SK-N-SH (cell line): ENCODE measurements at regions not wholly inside any gene's neighbourhood (a gene's known extent, or its start where the extent isn't known, plus 50 kb on each side); places are given as distances from the start of the nearest gene placed in this dataset.

Experiments used
- CTCF ChIA-PET: fragments of 300-600, 350-600 bp; formaldehyde crosslinking; extraction: SDS; loops from one replicate; lab custom pipeline; 2021; lab: Yijun Ruan, JAX
- POLR2A ChIA-PET: fragments of 350-600 bp; sonication (Branson Sonifier 250); formaldehyde crosslinking; extraction: SDS; loops from one replicate; lab custom pipeline; 2020; ENCODE audit warnings: antibody characterized with exemption, inconsistent platforms; lab: Yijun Ruan, JAX
- DNase-seq: peaks from one replicate; pipeline ENCODE4 v3.0.0; 2012
- H2AFZ ChIP-seq: fragments of 200-600 bp; sonication (generic); 2 replicates; pipeline ENCODE4 v1.8.1; 2016; ENCODE audit warnings: antibody characterized with exemption, mild to moderate bottlenecking, low read depth
- H3F3A ChIP-seq: fragments of 200-600 bp; sonication (generic); replicated peaks from 2 replicates; pipeline ENCODE3; 2016; ENCODE audit warnings: antibody characterized with exemption, mild to moderate bottlenecking; ENCODE audit not compliant: insufficient read depth
- H3K27ac ChIP-seq, 2 experiments: fragments of 200-500 bp in 1 of 2; fragments of 200-600 bp in 1 of 2; sonication (Bioruptor generic) in 1 of 2; sonication (generic), shearing (Covaris generic) in 1 of 2; 2 replicates each; pipeline versions ENCODE4 v1.5.1 to v1.6.1; 2014 to 2016; ENCODE audit warnings: low read depth in 2 of 2, inconsistent platforms in 1 of 2, low read length in 1 of 2, mild to moderate bottlenecking in 1 of 2, mixed read lengths in 1 of 2
- H3K27me3 ChIP-seq: fragments of 200-600 bp; sonication (generic), shearing (Covaris generic); 2 replicates; pipeline ENCODE4 v1.6.1; 2016; ENCODE audit warnings: mixed run types; ENCODE audit not compliant: insufficient read depth
- H3K36me3 ChIP-seq, 2 experiments: fragments of 200-500 bp in 1 of 2; fragments of 200-600 bp in 1 of 2; sonication (Bioruptor generic) in 1 of 2; sonication (generic) in 1 of 2; replicated peaks in 1 of 2; 2 replicates each; pipeline versions ENCODE3 to v1.5.1; 2014 to 2016; ENCODE audit warnings: low read length in 1 of 2, mild to moderate bottlenecking in 1 of 2; ENCODE audit not compliant: insufficient read depth in 2 of 2, control insufficient read depth in 1 of 2
- H3K4me1 ChIP-seq, 2 experiments: fragments of 200-500 bp in 1 of 2; fragments of 200-600 bp in 1 of 2; sonication (Bioruptor generic) in 1 of 2; sonication (generic), shearing (Covaris generic) in 1 of 2; 2 replicates each; pipeline versions ENCODE4 v1.5.1 to v1.6.1; 2014 to 2016; ENCODE audit warnings: low read depth in 1 of 2, low read length in 1 of 2, mixed run types in 1 of 2; ENCODE audit not compliant: insufficient read depth in 2 of 2, control insufficient read depth in 1 of 2
- H3K4me2 ChIP-seq: fragments of 200-600 bp; sonication (generic), shearing (Covaris generic); 2 replicates; pipeline ENCODE4 v1.6.1; 2017; ENCODE audit warnings: mixed run types
- H3K4me3 ChIP-seq, 2 experiments: fragments of 200-500 bp in 1 of 2; fragments of 200-600 bp in 1 of 2; sonication (Bioruptor generic) in 1 of 2; sonication (generic), shearing (Covaris generic) in 1 of 2; 2 replicates each; pipeline versions ENCODE4 v1.5.1 to v1.8.1; 2014 to 2016; ENCODE audit warnings: low read depth in 2 of 2, inconsistent platforms in 1 of 2, low read length in 1 of 2, mild to moderate bottlenecking in 1 of 2, mixed read lengths in 1 of 2, moderate library complexity in 1 of 2
- H3K79me2 ChIP-seq: fragments of 200-600 bp; sonication (generic); 2 replicates; pipeline ENCODE4 v1.8.1; 2017; ENCODE audit warnings: mild to moderate bottlenecking; ENCODE audit not compliant: insufficient read depth
- H3K9ac ChIP-seq: fragments of 200-600 bp; sonication (generic); 2 replicates; pipeline ENCODE4 v1.6.1; 2017; ENCODE audit warnings: mixed run types
- H3K9me2 ChIP-seq: fragments of 200-600 bp; sonication (generic); 2 replicates; pipeline ENCODE4 v1.6.1; 2017; ENCODE audit warnings: mixed run types
- H3K9me3 ChIP-seq: fragments of 200-600 bp; sonication (generic); 2 replicates; pipeline ENCODE4 v1.6.1; 2017; ENCODE audit warnings: mixed run types, mild to moderate bottlenecking, moderate library complexity
- H4K20me1 ChIP-seq: fragments of 200-600 bp; sonication (generic); 2 replicates; pipeline ENCODE4 v1.6.1; 2017; ENCODE audit warnings: mild to moderate bottlenecking, mixed run types; ENCODE audit not compliant: insufficient read depth
- CTCF ChIP-seq: fragments of 200-600 bp; sonication (generic); IDR thresholded peaks from 2 replicates; pipeline ENCODE4 v1.6.1; 2017; ENCODE audit warnings: antibody characterized with exemption, mild to moderate bottlenecking, moderate library complexity
- ELF1 ChIP-seq: IDR thresholded peaks from 2 replicates; pipeline ENCODE4 v1.4.0; 2012
- FOSL2 ChIP-seq: IDR thresholded peaks from 2 replicates; pipeline ENCODE4 v1.4.0; 2012; ENCODE audit warnings: low read depth, mild to moderate bottlenecking, moderate library complexity, borderline replicate concordance
- FOXJ3 ChIP-seq: sonication (generic); formaldehyde crosslinking; IDR thresholded peaks from 2 replicates; pipeline ENCODE4 v1.5.1; 2020; ENCODE audit warnings: mild to moderate bottlenecking, missing genetic modification reagents
- JUND ChIP-seq: IDR thresholded peaks from 2 replicates; pipeline ENCODE4 v1.4.0; 2012
- PBX3 ChIP-seq: IDR thresholded peaks from 2 replicates; pipeline ENCODE4; 2012
- RAD21 ChIP-seq: IDR thresholded peaks from 2 replicates; pipeline ENCODE4 v1.6.1; 2012; ENCODE audit warnings: mild to moderate bottlenecking, low read length
- REST ChIP-seq: IDR thresholded peaks from 2 replicates; pipeline ENCODE4 v1.6.1; 2012; ENCODE audit warnings: mild to moderate bottlenecking, low read depth, low read length, moderate library complexity
- RXRA ChIP-seq: IDR thresholded peaks from 2 replicates; pipeline ENCODE4 v1.4.0; 2012; ENCODE audit warnings: low read depth, mild to moderate bottlenecking, borderline replicate concordance
- SIN3A ChIP-seq: IDR thresholded peaks from 2 replicates; pipeline ENCODE4 v1.6.1; 2012; ENCODE audit warnings: low read depth, mild to moderate bottlenecking, low read length, moderate library complexity, borderline replicate concordance
- SMC3 ChIP-seq: IDR thresholded peaks from 2 replicates; pipeline ENCODE4 v1.6.1; 2012; ENCODE audit warnings: low read depth, low read length, improper control_type of control experiment
- TAF1 ChIP-seq: IDR thresholded peaks from 2 replicates; pipeline ENCODE4 v1.6.1; 2012; ENCODE audit warnings: low read depth, mild to moderate bottlenecking, low read length, moderate library complexity, borderline replicate concordance
- WGBS: methylation state at CpG from one replicate; pipeline ENCODE4 v1.1.6; 2017; ENCODE audit warnings: low lambda C conversion rate; 5-methylcytosine and 5-hydroxymethylcytosine counted together

- Histone ChIP-seq H3K9ac (no peak overlapping the region), H3F3A (no peaks in the 10 kb centered on the region), H3K4me1 (no peaks in the 10 kb centered on the region; a peak in 1 of 4 replicates), H3K27me3 (peaks cover 7% of the 10 kb centered on the region; the same call in 1 of the 2 replicates), H4K20me1 (no peaks in the 10 kb centered on the region), H3K79me2 (no peaks in the 10 kb centered on the region), H3K9me2 (no peaks in the 10 kb centered on the region), H3K36me3 (no peaks in the 10 kb centered on the region), H3K4me2 (no peak overlapping the region), H3K4me3 (no peak overlapping the region; a peak in 1 of 4 replicates), H3K27ac (no peak overlapping the region), H3K9me3 (no peaks in the 10 kb centered on the region), H2AFZ (no peak overlapping the region)
- CTCF ChIA-PET, result interaction anchor here (0.6 to 1.1 kb wide), 13 partner anchors 8 to 1865 kb away, joined by 3 to 4 read pairs (median 3); partner anchors contain the start of gene ESRRG
- WGBS, result 1% methylated on average over 4 of the region's 4 CpGs
- DNase-seq, result peak; percentile 35
- POLR2A ChIA-PET, result no interaction called here
- peak; percentile 65 for TF ChIP-seq SMC3
- TF ChIP-seq TAF1, result no peak
- TF ChIP-seq RXRA, result no peak
- TF ChIP-seq ELF1, result no peak
- TF ChIP-seq CTCF, result peak; percentile 93
- TF ChIP-seq FOXJ3 (CRISPR knock-in tag), result no peak
- TF ChIP-seq RAD21, result peak; percentile 89
- no peak for TF ChIP-seq REST
- TF ChIP-seq SIN3A, result no peak
- TF ChIP-seq FOSL2, result no peak
- TF ChIP-seq JUND, result no peak
- no peak for TF ChIP-seq PBX3
These were observed 113.7 kb upstream of the RRP15 start for GRCh38 chr1:218171302-218171893.
